ENCODE measurements at regions not wholly inside any gene's neighbourhood (a gene's known extent, or its start where the extent isn't known, plus 50 kb on each side); places are given as distances from the start of the nearest gene placed in this dataset.

GRCh38 chr1:192436441-192437078 is 119.8 kb downstream of the RGS21 start:
- H3K23ac ChIP-seq (ENCODE audit: insufficient read length): no peak overlapping the region
- no peak overlapping the region for H3K14ac ChIP-seq (ENCODE audit: insufficient read length)
- no peak overlapping the region for H2BK12ac ChIP-seq (ENCODE audit: low read depth, low read length)
- no peak overlapping the region for H4K91ac ChIP-seq (replicated peaks; ENCODE audit: insufficient read length, low read length)
- H2BK120ac ChIP-seq (replicated peaks; ENCODE audit: low read depth, low read length): no peak overlapping the region
- H2BK5ac ChIP-seq (ENCODE audit: low read depth, low read length): no peak overlapping the region
- 89% methylated on average over 8 of the region's 8 CpGs; no CpG with 5 or more reads in 1 of the 2 experiments for WGBS, 2 experiments (ENCODE audit: extremely low coverage in 1 of 2, insufficient coverage in 1 of 2, insufficient read length in 1 of 2, insufficient replicate concordance in 2 of 2, low coverage in 1 of 2, low lambda C conversion rate in 2 of 2, missing lambda C conversion rate in 1 of 2)
- FAIRE-seq: no peak
- H3K27me3 ChIP-seq (replicated peaks in 1 of 4; ENCODE audit: control insufficient read depth in 3 of 4, extremely low read depth in 1 of 4, insufficient read depth in 3 of 4, low read length in 3 of 4): no peaks in the 10 kb centered on the region
- no peak overlapping the region for H3K4me3 ChIP-seq (ENCODE audit: extremely low read depth in 1 of 4, insufficient read depth in 2 of 4, low read depth in 3 of 4, low read length in 4 of 4)
- TF ChIP-seq EZH2 (IDR thresholded peaks at IDR 0.05; ENCODE audit: low read depth, low read length, severe bottlenecking) (no peak), TAF7 (optimal IDR thresholded peaks at IDR 0.05; ENCODE audit: borderline replicate concordance, low read depth, low read length) (no peak), BCL11A (IDR thresholded peaks at IDR 0.05; ENCODE audit: low read depth in 2 of 2, low read length in 2 of 2) (no peak), EGR1 (IDR thresholded peaks at IDR 0.05; ENCODE audit: borderline replicate concordance, low read depth, low read length) (no peak), SIRT6 (IDR thresholded peaks at IDR 0.05; ENCODE audit: low read length) (no peak)
- no peak overlapping the region for H3K4ac ChIP-seq (replicated peaks; ENCODE audit: insufficient read length, low read depth, low read length)
- no peaks in the 10 kb centered on the region for H3K79me1 ChIP-seq (ENCODE audit: low read depth, low read length)
- no peaks in the 10 kb centered on the region for H3K36me3 ChIP-seq (ENCODE audit: control insufficient read depth in 2 of 4, insufficient read depth in 4 of 4, low read length in 3 of 4)
- H2AFZ ChIP-seq (ENCODE audit: low read length): no peak overlapping the region
- H3K79me2 ChIP-seq (ENCODE audit: control insufficient read depth in 1 of 2, insufficient read depth in 2 of 2, low read length in 2 of 2): no peaks in the 10 kb centered on the region
- no peak overlapping the region for H2AK5ac ChIP-seq (ENCODE audit: low read depth, low read length)
- no peak overlapping the region for H3K9ac ChIP-seq (replicated peaks in 1 of 4; ENCODE audit: extremely low read depth in 1 of 4, low read depth in 3 of 4, low read length in 3 of 4)
- H3K18ac ChIP-seq (ENCODE audit: extremely low read depth, low read length): no peak overlapping the region
- no peak overlapping the region for H3K56ac ChIP-seq (replicated peaks; ENCODE audit: insufficient read length, low read depth, low read length)
- no peak overlapping the region for H4K8ac ChIP-seq (ENCODE audit: extremely low read depth, insufficient read depth, low read length)
- ChIA-PET CTCF (ENCODE audit: partially characterized antibody) (interaction anchor here (0.6 to 1.4 kb wide), 3 partner anchors 87 to 1801 kb away, joined by 3 read pairs; no protein-coding TSS in a partner anchor), POLR2A (ENCODE audit: partially characterized antibody) (no interaction called here)
- no peak overlapping the region for H3K4me2 ChIP-seq (ENCODE audit: insufficient read depth in 1 of 2, low read depth in 2 of 2, low read length in 2 of 2)
- H4K5ac ChIP-seq (ENCODE audit: insufficient read length, low read depth, low read length): no peak overlapping the region
- no peak overlapping the region for H3K27ac ChIP-seq (ENCODE audit: low read depth, low read length)
- no peaks in the 10 kb centered on the region for H3K4me1 ChIP-seq (replicated peaks in 1 of 4; ENCODE audit: control insufficient read depth in 3 of 4, insufficient read depth in 4 of 4, low read length in 3 of 4)
- DNase-seq (ENCODE audit: low read depth in 1 of 2, low spot score in 2 of 2): no peak
- H2BK20ac ChIP-seq (ENCODE audit: low read length): no peak overlapping the region
- H3K9me3 ChIP-seq (ENCODE audit: insufficient read depth in 2 of 2, low read depth in 1 of 2, low read length in 1 of 2): 0 out of 4 replicates have a peak, but pooled peaks cover 0 to under 1% of the 10 kb centered on the region in 2 experiments
- H3K23me2 ChIP-seq (ENCODE audit: low read depth, low read length): no peaks in the 10 kb centered on the region; the same call in 1 of the 2 replicates
- H2BK15ac ChIP-seq (ENCODE audit: low read length): no peak overlapping the region
- no peaks in the 10 kb centered on the region for H4K20me1 ChIP-seq (replicated peaks in 1 of 2; ENCODE audit: control insufficient read depth in 1 of 2, insufficient read depth in 2 of 2, low read length in 2 of 2)

Data from H1 (cell line).